ENCODE measurements at regions not wholly inside any gene's neighbourhood (a gene's known extent, or its start where the extent isn't known, plus 50 kb on each side); places are given as distances from the start of the nearest gene placed in this dataset.

DNA sequence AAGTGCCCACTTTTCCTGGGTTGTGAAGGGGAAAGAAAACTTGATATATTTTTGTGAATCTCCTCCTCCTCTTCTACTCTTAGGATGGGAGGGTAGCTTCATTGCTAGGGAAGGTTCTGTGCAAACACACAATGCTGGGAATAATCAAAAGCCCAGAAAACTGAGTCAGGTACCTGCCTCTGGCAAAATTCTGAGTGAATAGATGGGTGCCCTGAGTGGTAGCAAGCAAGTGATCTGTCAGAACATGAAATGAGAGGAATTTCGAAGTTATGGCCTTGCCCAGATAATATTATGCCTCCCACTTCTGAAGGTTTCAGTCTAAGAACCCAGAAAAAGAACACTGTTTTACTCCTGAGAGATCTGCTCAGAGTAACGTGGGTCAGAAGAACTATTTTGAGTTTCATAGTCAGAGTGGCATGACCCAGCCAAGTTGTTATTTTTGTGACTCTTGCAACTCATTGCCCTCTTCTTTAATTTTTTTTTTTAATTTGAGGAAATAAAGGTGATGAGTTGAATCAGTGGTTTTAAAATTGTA lies 158.3 kb downstream of the BMP2 start:
- no peak for TF ChIP-seq POLR2A (IDR thresholded peaks at IDR 0.05)
- TF ChIP-seq, protein P1, sequence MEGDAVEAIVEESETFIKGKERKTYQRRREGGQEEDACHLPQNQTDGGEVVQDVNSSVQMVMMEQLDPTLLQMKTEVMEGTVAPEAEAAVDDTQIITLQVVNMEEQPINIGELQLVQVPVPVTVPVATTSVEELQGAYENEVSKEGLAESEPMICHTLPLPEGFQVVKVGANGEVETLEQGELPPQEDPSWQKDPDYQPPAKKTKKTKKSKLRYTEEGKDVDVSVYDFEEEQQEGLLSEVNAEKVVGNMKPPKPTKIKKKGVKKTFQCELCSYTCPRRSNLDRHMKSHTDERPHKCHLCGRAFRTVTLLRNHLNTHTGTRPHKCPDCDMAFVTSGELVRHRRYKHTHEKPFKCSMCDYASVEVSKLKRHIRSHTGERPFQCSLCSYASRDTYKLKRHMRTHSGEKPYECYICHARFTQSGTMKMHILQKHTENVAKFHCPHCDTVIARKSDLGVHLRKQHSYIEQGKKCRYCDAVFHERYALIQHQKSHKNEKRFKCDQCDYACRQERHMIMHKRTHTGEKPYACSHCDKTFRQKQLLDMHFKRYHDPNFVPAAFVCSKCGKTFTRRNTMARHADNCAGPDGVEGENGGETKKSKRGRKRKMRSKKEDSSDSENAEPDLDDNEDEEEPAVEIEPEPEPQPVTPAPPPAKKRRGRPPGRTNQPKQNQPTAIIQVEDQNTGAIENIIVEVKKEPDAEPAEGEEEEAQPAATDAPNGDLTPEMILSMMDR (IDR thresholded peaks at IDR 0.05 in 4 of 5, conservative IDR thresholded peaks at IDR 0.05 in 1 of 5), result no peak
